ENCODE measurements at regions not wholly inside any gene's neighbourhood (a gene's known extent, or its start where the extent isn't known, plus 50 kb on each side); places are given as distances from the start of the nearest gene placed in this dataset.
A peak's percentile ranks its signal among the peaks of the same experiment; 100 is the strongest.

- Histone ChIP-seq H3K27ac (ENCODE audit: low read depth, low read length) (no peak overlapping the region), H3K79me2 (ENCODE audit: control insufficient read depth, insufficient read depth, low read length) (no peaks in the 10 kb centered on the region), H3K23ac (ENCODE audit: low read length) (no peak overlapping the region), H3K4me3 (ENCODE audit: low read length) (no peak overlapping the region), H3K18ac (ENCODE audit: low read length) (no peak overlapping the region), H3K9ac (ENCODE audit: low read length) (no peak overlapping the region), H4K8ac (ENCODE audit: low read depth, low read length) (no peak overlapping the region), H4K5ac (ENCODE audit: low read length) (no peak overlapping the region), H3K36me3 (ENCODE audit: control insufficient read depth, insufficient read depth, low read length) (no peaks in the 10 kb centered on the region), H3K4me2 (ENCODE audit: low read length) (no peak overlapping the region), H3K56ac (ENCODE audit: low read length) (no peak overlapping the region), H3K4ac (ENCODE audit: low read depth, low read length) (no peak overlapping the region), H2BK15ac (replicated peaks; ENCODE audit: low read depth) (no peak overlapping the region), H2AK5ac (ENCODE audit: low read length) (no peak overlapping the region), H2BK5ac (ENCODE audit: low read length) (no peak overlapping the region), H3K4me1 (ENCODE audit: control insufficient read depth, low read depth, low read length) (no peaks in the 10 kb centered on the region), H3K27me3 (ENCODE audit: insufficient read depth, low read length, poor library complexity) (no peaks in the 10 kb centered on the region), H3K79me1 (ENCODE audit: low read length) (no peaks in the 10 kb centered on the region), H2BK120ac (ENCODE audit: low read depth, low read length) (no peak overlapping the region)
- WGBS (ENCODE audit: extremely low coverage, insufficient coverage, low lambda C conversion rate): no CpG with 5 or more reads among the region's 5 CpGs
- no peak for DNase-seq
Observed at GRCh38 chr7:48703466-48703865, 220.9 kb upstream of the CDC14C start.

- no peaks in the 10 kb centered on the region for H3K4me1 ChIP-seq (ENCODE audit: control insufficient read depth, low read depth, low read length)
- WGBS (ENCODE audit: extremely low coverage, insufficient coverage, low lambda C conversion rate): no CpG with 5 or more reads among the region's 4 CpGs
Observed at GRCh38 chr7:48708122-48708521, 216.2 kb upstream of the CDC14C start.

GRCh38 chr7:48708635-48709034, 215.7 kb upstream of the CDC14C start:
- Histone ChIP-seq H2BK120ac (ENCODE audit: low read depth, low read length) (no peak overlapping the region), H3K27me3 (ENCODE audit: insufficient read depth, low read length, poor library complexity) (no peaks in the 10 kb centered on the region), H3K27ac (ENCODE audit: low read depth, low read length) (no peak overlapping the region), H3K4me2 (ENCODE audit: low read length) (no peak overlapping the region), H3K9ac (ENCODE audit: low read length) (no peak overlapping the region), H3K79me1 (ENCODE audit: low read length) (no peaks in the 10 kb centered on the region), H3K36me3 (ENCODE audit: control insufficient read depth, insufficient read depth, low read length) (no peaks in the 10 kb centered on the region), H3K18ac (ENCODE audit: low read length) (no peak overlapping the region), H4K5ac (ENCODE audit: low read length) (no peak overlapping the region), H3K23ac (ENCODE audit: low read length) (no peak overlapping the region), H3K4me3 (ENCODE audit: low read length) (no peak overlapping the region), H2BK5ac (ENCODE audit: low read length) (no peak overlapping the region), H3K56ac (ENCODE audit: low read length) (no peak overlapping the region), H3K4ac (ENCODE audit: low read depth, low read length) (no peak overlapping the region), H4K8ac (ENCODE audit: low read depth, low read length) (no peak overlapping the region), H2AK5ac (ENCODE audit: low read length) (no peak overlapping the region), H2BK15ac (replicated peaks; ENCODE audit: low read depth) (no peak overlapping the region), H3K79me2 (ENCODE audit: control insufficient read depth, insufficient read depth, low read length) (no peaks in the 10 kb centered on the region), H3K4me1 (ENCODE audit: control insufficient read depth, low read depth, low read length) (no peaks in the 10 kb centered on the region)
- peak; percentile 42 for DNase-seq
- WGBS (ENCODE audit: extremely low coverage, insufficient coverage, low lambda C conversion rate): no CpG with 5 or more reads among the region's 7 CpGs

More at GRCh38 chr7:48708122-48708521, 216.2 kb upstream of the CDC14C start:
- Histone ChIP-seq H2BK120ac (ENCODE audit: low read depth, low read length) (no peak overlapping the region), H3K4me3 (ENCODE audit: low read length) (no peak overlapping the region), H4K5ac (ENCODE audit: low read length) (no peak overlapping the region), H4K8ac (ENCODE audit: low read depth, low read length) (no peak overlapping the region), H3K79me2 (ENCODE audit: control insufficient read depth, insufficient read depth, low read length) (no peaks in the 10 kb centered on the region), H2BK15ac (replicated peaks; ENCODE audit: low read depth) (no peak overlapping the region), H3K56ac (ENCODE audit: low read length) (no peak overlapping the region), H3K27ac (ENCODE audit: low read depth, low read length) (no peak overlapping the region), H3K9ac (ENCODE audit: low read length) (no peak overlapping the region), H3K23ac (ENCODE audit: low read length) (no peak overlapping the region), H3K4me2 (ENCODE audit: low read length) (no peak overlapping the region), H3K79me1 (ENCODE audit: low read length) (no peaks in the 10 kb centered on the region), H3K36me3 (ENCODE audit: control insufficient read depth, insufficient read depth, low read length) (no peaks in the 10 kb centered on the region), H2BK5ac (ENCODE audit: low read length) (no peak overlapping the region), H3K4ac (ENCODE audit: low read depth, low read length) (no peak overlapping the region), H2AK5ac (ENCODE audit: low read length) (no peak overlapping the region), H3K27me3 (ENCODE audit: insufficient read depth, low read length, poor library complexity) (no peaks in the 10 kb centered on the region), H3K18ac (ENCODE audit: low read length) (no peak overlapping the region)
- no peak for DNase-seq

GRCh38 chr7:48710995-48711394, 213.4 kb upstream of the CDC14C start:
- H3K4me2 ChIP-seq (ENCODE audit: low read length): no peak overlapping the region
- no peaks in the 10 kb centered on the region for H3K79me2 ChIP-seq (ENCODE audit: control insufficient read depth, insufficient read depth, low read length)
- no peak overlapping the region for H2AK5ac ChIP-seq (ENCODE audit: low read length)
- H3K4ac ChIP-seq (ENCODE audit: low read depth, low read length): no peak overlapping the region
- H3K79me1 ChIP-seq (ENCODE audit: low read length): no peaks in the 10 kb centered on the region
- no peak overlapping the region for H3K18ac ChIP-seq (ENCODE audit: low read length)
- H3K36me3 ChIP-seq (ENCODE audit: control insufficient read depth, insufficient read depth, low read length): no peaks in the 10 kb centered on the region
- no peak overlapping the region for H2BK5ac ChIP-seq (ENCODE audit: low read length)
- no peak overlapping the region for H3K23ac ChIP-seq (ENCODE audit: low read length)
- no peak overlapping the region for H4K5ac ChIP-seq (ENCODE audit: low read length)
- no peak overlapping the region for H2BK15ac ChIP-seq (replicated peaks; ENCODE audit: low read depth)
- no peaks in the 10 kb centered on the region for H3K27me3 ChIP-seq (ENCODE audit: insufficient read depth, low read length, poor library complexity)
- H3K56ac ChIP-seq (ENCODE audit: low read length): no peak overlapping the region
- DNase-seq: peak; percentile 61
- WGBS (ENCODE audit: extremely low coverage, insufficient coverage, low lambda C conversion rate): no CpG with 5 or more reads among the region's 2 CpGs
- H3K4me1 ChIP-seq (ENCODE audit: control insufficient read depth, low read depth, low read length): no peaks in the 10 kb centered on the region
- no peak overlapping the region for H4K8ac ChIP-seq (ENCODE audit: low read depth, low read length)
- H2BK120ac ChIP-seq (ENCODE audit: low read depth, low read length): no peak overlapping the region
- no peak overlapping the region for H3K4me3 ChIP-seq (ENCODE audit: low read length)
- no peak overlapping the region for H3K9ac ChIP-seq (ENCODE audit: low read length)
- no peak overlapping the region for H3K27ac ChIP-seq (ENCODE audit: low read depth, low read length)

GRCh38 chr7:48718731-48719378, 205.5 kb upstream of the CDC14C start:
- Histone ChIP-seq H3K4me1 (ENCODE audit: control insufficient read depth, low read depth, low read length) (no peaks in the 10 kb centered on the region), H2BK120ac (ENCODE audit: low read depth, low read length) (no peak overlapping the region), H2BK15ac (replicated peaks; ENCODE audit: low read depth) (no peak overlapping the region), H2BK5ac (ENCODE audit: low read length) (no peak overlapping the region), H3K23ac (ENCODE audit: low read length) (no peak overlapping the region), H3K56ac (ENCODE audit: low read length) (no peak overlapping the region), H3K4me2 (ENCODE audit: low read length) (no peak overlapping the region), H4K8ac (ENCODE audit: low read depth, low read length) (no peak overlapping the region), H3K4ac (ENCODE audit: low read depth, low read length) (no peak overlapping the region), H3K4me3 (ENCODE audit: low read length) (no peak overlapping the region), H3K79me2 (ENCODE audit: control insufficient read depth, insufficient read depth, low read length) (no peaks in the 10 kb centered on the region), H3K79me1 (ENCODE audit: low read length) (no peaks in the 10 kb centered on the region), H3K27ac (ENCODE audit: low read depth, low read length) (no peak overlapping the region), H4K5ac (ENCODE audit: low read length) (no peak overlapping the region), H3K9ac (ENCODE audit: low read length) (no peak overlapping the region), H2AK5ac (ENCODE audit: low read length) (no peak overlapping the region), H3K18ac (ENCODE audit: low read length) (no peak overlapping the region), H3K27me3 (ENCODE audit: insufficient read depth, low read length, poor library complexity) (no peaks in the 10 kb centered on the region), H3K36me3 (ENCODE audit: control insufficient read depth, insufficient read depth, low read length) (no peaks in the 10 kb centered on the region)
- no CpG with 5 or more reads among the region's 2 CpGs for WGBS (ENCODE audit: extremely low coverage, insufficient coverage, low lambda C conversion rate)
- no peak for DNase-seq

GRCh38 chr7:48728799-48729198, 195.5 kb upstream of the CDC14C start:
- Histone ChIP-seq H2BK15ac (replicated peaks; ENCODE audit: low read depth) (no peak overlapping the region), H3K23ac (ENCODE audit: low read length) (no peak overlapping the region), H3K27me3 (ENCODE audit: insufficient read depth, low read length, poor library complexity) (no peaks in the 10 kb centered on the region), H3K79me2 (ENCODE audit: control insufficient read depth, insufficient read depth, low read length) (no peaks in the 10 kb centered on the region), H3K4ac (ENCODE audit: low read depth, low read length) (no peak overlapping the region), H3K9ac (ENCODE audit: low read length) (no peak overlapping the region), H3K4me1 (ENCODE audit: control insufficient read depth, low read depth, low read length) (no peaks in the 10 kb centered on the region), H2BK5ac (ENCODE audit: low read length) (no peak overlapping the region), H4K5ac (ENCODE audit: low read length) (no peak overlapping the region), H2AK5ac (ENCODE audit: low read length) (no peak overlapping the region), H3K4me3 (ENCODE audit: low read length) (no peak overlapping the region), H3K18ac (ENCODE audit: low read length) (no peak overlapping the region), H2BK120ac (ENCODE audit: low read depth, low read length) (no peak overlapping the region), H3K36me3 (ENCODE audit: control insufficient read depth, insufficient read depth, low read length) (no peaks in the 10 kb centered on the region), H3K27ac (ENCODE audit: low read depth, low read length) (no peak overlapping the region), H4K8ac (ENCODE audit: low read depth, low read length) (no peak overlapping the region), H3K56ac (ENCODE audit: low read length) (no peak overlapping the region), H3K79me1 (ENCODE audit: low read length) (no peaks in the 10 kb centered on the region), H3K4me2 (ENCODE audit: low read length) (no peak overlapping the region)
- no CpG with 5 or more reads among the region's 3 CpGs for WGBS (ENCODE audit: extremely low coverage, insufficient coverage, low lambda C conversion rate)
- DNase-seq: no peak
